Activated naive CD4-positive, alpha-beta T cell treated with anti-CD3 and anti-CD28 coated beads, Interleukin-2, amount 50 U/mL, for 16 hours (primary cell): ENCODE measurements at regions not wholly inside any gene's neighbourhood (a gene's known extent, or its start where the extent isn't known, plus 50 kb on each side); places are given as distances from the start of the nearest gene placed in this dataset.

Experiments
- DNase-seq: peaks from one replicate; pipeline ENCODE4 v3.0.0-alpha.2; 2020

DNA sequence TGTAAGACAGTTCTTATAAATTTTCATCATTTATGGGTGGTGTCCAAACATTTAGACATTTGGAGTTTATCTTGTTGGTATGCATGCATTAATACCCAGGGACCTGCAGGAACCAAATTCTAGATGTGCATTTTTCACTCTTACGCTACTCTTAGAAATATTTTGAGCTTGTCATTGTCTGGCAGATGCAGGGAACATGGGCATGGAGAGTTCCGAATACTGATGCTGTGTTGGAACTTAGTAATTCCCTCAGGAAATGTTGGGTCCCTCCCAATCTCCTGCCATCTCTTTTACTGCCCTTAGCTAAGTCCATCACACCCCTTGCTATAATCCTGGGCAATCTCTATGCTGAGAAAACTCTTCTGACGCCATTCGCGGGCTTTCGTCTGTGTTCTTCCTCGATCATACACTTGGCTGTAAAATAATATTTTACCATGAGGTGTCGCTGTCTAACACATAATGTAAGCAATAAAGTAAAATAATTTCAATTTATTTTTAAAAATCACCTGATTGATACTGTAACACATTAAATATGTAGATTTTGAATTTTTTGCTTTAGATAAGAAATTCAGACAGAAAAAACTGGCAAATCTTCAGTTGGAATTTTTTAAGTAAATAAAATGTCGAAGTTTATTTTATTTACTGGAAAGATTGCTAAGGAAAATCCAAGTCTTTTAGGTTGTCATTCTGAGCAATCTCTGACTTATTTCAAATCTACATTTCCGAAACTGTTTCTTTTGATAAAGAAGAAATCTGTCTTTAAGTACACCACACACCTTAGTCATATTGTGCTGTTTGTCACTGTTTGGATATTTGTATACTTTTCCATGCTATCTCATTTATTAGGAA, 304.1 kb upstream of the SSTR1 start:
- DNase-seq: no peak

DNA sequence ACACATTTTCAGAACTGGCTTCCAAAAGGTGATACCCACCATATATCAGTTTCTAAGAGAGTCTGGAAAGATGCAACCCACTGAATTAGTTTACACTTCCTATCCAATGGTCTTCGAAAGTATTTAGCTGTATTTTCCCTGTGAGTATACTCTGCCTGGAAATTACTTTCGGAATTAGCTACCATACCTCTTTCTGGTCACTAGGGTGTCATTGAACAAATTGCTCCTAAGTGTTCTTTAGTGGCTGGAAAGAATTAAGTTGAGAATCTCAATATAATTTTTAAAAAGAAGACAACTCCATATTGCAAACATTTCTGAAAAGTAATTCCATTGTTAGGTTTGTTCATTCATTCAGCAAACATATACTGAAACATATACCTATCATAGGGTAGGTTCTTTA, 283.1 kb upstream of the SSTR1 start:
- no peak for DNase-seq

DNA sequence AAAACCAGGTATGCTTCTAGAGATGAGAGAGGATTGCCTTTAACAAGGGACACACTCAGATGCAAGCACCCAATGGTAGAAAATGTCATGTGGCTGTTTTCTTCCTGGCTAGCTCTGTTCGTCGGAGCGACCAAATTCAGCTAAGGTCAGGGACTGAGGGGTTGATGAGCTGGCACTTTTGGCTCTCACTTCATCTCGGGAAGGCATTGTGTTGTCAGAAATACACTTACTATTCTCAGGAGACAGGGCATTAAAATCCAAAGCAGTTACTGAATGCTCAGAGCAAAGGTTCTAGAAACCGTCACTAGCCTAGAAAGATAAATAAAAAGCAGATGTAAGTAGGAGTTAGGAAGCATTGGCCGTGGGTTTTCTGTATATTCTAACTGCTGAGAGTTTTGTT, 275.7 kb upstream of the SSTR1 start:
- DNase-seq: no peak

DNA sequence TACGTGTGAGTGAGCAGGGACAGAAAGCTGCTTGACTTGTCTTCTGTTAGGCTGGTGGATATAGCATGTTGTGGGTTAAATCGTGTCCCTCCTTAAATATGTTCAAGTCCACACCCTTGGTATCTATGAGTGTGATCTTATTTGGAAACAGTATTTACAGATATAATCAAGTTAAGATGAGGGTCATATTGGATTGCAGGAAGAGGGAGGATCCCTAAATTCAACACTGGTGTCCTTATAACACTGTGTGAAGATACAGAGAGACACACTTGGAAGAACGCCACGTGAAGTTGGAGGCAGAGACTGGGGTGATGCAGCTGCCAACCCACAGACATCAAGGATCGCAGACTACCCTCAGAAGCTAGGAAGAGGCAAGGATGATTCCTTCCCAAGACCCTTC, 275.2 kb upstream of the SSTR1 start:
- DNase-seq: no peak

DNA sequence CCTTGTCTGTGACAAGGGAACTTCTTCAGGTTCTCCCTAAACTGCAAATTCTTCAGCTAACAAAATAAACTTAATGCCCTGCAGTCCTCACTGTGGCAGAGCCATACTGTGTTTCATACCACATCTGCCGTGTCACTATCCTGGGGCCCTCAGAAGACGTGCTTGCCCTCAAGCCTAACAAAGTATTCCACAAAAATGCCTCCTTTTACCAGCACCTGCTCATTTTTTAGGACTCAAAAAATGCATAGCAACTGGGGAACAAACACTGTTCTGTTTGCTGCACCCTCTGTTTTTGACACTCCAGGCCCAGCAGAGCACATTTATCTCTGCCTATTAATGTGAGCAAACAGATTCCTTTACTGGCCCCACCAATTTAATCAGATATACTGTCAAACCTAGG, 270.7 kb upstream of the SSTR1 start:
- DNase-seq: no peak

DNA sequence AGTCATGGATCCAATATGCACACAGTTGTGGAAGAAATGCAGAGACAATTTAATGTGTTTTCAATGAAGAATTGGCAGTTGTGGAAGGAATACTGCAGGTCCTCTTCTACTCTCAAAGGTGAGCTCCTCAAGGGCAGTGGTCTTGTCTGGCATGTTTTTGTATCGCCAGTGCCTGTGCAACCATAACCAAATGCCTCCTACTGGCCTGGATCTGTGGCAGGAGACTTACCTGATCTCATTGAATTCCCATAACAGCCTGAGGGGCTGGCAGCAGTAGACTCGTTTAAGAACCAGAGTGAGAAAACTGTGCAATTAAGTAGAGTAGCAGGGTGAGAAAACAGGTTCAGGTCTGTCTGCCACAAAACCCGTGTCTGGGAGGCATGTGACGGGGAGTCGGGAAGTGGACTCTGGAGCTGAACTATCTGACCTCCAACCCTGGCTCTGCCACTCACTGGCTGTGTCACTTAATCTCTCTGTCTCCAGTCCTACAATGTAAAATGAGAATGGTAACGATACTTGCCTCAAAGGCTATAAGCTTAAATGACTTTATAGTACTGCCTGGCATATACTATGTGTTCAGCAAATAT, 268.2 kb upstream of the SSTR1 start:
- DNase-seq: no peak

DNA sequence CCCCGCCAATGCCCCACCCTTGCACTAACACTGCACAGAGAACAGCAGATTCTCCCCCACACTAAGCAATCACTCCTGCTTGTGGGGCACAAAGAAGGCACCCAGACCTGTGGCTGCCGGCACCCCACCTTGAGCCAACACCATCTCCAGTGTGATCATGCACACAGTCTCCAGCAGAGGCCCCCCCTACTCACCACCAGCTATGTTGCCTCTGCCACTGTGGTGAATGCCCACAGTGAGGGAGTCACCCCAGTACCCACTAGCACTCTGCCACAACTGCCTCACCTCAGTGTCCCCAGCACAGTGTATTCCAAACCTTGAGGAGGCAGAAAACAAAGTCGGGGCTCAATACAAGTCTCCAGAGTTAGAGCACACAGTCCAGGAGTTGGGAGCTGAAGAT, 261.7 kb upstream of the SSTR1 start:
- no peak for DNase-seq

DNA sequence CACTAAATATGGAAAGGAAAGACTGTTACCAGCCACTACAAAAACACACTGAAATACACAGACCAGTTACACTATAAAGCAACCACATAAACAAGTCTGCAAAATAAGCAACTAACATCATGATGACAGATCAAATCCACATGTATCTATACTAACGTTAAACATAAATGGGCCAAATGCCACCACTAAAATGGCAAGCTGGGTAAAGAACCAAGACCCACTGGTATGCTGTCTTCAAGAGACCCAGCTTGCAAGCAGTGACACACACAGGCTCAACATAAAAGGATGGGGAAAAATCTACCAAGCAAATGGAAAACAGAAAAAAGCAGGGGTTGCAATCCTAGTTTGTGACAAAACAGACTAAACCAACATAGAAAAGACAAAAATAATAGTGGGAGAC, 260.9 kb upstream of the SSTR1 start:
- no peak for DNase-seq

DNA sequence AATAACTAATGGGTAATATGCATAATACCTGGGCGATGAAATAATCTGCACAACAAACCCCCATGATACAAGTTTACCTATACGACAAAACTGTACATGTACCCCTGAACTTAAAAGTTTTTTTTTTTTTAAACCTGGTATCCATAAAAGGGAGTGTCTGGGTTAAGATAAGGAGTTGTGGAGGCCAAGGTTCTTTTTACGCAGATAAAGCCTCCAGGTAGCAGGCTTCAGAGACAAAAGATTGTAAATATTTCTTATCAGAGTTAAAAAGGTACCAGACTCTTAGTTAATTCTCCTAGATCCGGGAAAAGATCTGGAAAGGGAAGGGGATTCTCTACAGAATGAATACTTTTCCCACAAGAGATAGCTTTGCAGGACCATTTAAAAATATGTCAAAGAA, 259.4 kb upstream of the SSTR1 start:
- DNase-seq: no peak

DNA sequence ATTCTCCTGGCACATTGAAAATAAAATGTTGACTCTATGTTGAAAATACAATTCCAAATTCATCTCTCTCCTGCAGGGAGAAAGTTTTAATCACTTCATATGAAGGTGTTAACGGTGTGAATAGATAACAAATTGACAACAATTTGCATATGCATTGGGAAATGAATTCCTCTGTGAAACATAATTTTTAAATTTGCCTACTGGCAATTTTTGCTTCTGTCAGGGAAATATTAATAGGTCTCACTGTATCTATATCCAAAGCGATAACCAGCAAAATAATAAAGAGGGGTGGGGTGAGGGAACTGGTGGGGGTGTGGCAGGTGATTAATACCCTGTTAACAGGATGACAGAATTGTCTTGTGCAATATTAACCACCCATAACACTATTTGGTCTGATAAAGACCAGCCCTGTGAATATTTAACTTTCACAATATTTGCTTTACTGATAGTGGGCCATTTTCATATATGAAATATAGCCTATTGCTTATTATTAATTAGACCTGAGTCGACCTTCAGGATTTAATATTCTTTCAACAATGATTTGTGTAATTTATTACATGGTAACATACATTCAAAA, 239.0 kb upstream of the SSTR1 start:
- no peak for DNase-seq

DNA sequence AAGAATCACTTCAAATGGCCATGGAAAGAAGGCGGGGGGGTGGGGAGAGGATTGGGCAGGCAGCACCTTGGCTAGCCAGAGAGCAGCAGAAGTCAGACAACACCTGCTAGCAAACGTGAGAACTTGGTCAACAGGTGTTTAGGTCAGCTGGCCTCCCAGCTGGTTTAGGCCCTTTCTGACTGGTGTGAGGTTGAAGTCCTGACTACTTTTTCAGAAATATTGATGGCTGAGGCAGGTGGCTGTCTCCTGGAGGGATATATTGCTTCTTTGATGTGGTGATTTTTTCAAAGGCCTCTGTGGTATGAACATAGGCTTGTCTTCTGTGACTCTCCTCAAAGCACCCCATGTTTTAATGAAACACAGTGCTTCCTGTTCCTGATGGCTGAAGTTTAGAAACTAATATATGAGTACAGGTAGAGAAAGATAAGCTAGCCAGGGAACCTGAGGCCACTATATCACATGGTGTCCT, 238.2 kb upstream of the SSTR1 start:
- no peak for DNase-seq

DNA sequence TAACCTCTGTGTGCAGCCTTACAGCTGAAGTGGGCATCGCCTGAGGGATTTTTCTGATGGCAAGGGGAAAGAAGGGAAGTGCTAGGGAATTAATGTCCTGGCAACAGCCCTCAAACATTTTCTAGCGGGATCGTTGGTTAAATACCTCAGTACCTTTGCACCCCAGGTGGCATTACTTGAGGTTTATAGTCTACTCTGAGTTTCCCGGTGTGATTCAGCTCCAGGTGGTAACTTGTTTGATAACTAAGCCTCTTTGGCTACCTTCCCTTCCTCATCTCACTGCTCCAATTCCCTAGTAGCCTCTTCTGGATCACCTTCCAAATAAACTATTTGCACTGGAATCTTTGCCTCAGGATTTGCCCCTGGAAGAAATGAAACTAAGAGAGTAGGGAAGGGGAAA, 237.0 kb upstream of the SSTR1 start:
- no peak for DNase-seq

DNA sequence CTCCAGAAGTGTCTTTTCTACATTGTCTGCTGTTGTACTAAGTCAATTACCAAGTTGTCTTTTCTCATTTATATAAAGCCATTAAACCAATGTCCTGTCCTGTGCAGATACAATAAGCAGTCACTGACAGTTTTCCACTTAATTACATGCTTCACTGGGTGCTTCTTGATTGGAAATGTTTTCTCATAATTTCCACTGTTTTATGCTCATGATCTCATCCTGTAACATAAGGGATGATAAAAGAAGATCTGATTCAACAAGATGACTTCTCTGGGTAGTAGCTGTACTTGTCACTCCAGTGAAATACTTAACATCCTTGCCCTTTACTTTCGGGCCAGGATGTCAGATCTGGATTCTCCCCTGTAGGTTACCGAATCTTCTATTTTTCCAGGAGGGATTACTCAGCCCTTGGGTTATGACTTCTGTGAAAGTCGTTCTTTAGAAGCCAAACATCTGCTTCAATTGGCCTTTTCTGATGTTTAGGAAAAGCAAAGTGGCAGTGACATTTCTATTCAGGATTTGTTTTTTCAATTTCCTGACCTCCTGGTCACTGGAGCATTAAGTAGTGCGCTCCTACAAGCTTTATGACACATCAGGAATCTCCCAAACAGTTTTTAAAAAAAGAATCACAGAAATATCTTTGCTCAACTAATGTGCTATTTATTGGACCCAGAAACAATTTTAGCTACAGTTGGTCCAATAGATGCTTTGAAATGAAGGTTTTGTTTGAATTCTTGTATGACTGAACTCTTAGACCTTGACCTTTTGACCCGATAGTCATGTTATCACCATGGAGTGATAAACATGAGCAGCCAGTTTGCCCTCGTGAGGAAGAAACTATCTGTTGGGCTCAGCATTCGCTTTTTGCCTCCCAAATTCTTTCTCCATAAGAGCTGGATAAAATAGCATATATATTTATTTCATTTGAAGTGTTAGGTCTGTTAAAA, 234.5 kb upstream of the SSTR1 start:
- DNase-seq: no peak

DNA sequence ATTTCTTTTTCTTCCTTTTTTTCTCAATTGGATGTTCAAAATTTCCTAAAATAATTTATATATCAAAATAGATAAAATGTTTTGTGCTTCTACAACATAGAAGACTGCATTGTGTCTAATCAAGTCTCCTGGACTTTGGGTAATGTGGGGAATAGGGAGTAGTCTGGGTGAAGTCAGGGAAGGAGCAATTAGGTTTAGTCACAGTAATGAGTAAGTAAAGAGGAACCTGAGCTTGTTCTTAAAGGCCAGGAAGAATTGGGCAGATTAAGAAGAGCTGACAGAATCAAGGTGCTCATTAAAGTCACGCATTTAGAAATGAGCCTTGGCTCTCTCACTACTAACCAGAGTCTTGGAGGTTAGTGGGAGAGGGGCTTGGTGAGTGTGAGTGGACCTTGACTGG, 233.3 kb upstream of the SSTR1 start:
- no peak for DNase-seq

DNA sequence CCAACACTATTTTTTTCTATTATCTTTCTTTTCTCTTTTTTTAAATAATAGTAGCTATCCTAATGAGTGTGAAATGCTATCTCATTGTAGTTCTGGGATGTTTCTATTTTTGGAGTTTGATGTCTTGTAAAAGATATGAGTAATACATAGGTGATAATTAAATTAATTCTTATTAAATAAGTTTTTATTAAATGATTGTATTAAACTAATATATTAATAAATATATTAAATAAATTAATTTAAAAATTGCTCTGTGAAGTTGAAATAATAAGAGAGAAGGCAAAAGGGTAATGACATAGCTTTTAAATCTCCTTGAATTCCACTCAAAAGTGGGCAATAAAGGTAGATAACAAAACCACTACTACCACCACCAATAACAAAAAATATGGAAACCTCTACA, 230.2 kb upstream of the SSTR1 start:
- DNase-seq: no peak

DNA sequence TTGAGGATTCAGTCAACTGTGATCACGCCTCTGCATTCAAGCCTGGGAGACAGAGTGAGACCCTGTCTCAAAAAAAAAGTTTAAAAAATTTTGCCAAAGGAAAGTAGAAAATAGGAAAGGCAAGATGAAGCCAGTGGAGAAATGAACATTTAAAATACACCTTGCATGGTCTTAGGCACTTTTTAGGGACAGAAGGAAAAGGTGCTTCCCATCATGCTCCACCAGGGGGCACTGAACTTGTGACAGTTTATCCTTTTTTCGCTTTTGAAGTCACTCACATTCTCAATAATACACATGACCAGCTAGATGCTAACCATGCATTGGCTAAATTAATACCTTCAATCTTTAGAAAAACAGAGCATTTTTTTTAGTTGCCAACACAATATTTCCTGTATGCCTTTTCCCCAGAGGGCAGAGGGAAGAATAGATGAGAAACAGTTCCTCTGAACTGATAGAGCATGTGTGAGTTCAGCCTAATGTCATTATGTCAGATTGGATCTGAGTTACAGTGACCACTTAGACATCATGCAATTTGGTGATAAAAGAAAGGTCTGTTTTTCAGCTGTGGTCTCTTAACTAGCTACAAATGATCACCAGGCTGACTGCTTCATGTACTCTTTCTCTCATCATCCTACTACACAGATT, 221.8 kb upstream of the SSTR1 start:
- peak; percentile 46 for DNase-seq

DNA sequence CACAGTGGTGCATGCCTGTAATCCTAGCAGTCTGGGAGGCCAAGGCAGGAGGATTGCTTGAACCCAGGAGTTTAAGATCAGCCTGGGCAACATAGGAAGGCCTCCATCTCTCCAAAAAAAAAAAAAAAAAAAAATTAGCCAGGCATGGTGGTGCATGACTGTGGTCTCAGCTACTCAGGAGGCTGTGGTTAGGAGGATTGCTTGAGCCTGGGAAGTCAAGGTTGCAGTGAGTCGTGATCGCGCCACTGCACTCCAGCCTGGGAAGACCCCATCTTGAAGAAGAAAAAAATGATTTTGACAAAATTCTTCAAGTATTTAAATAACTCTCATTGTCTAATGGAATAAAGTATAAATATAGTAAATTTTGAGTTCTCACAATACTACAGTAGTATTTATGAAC, 219.2 kb upstream of the SSTR1 start:
- no peak for DNase-seq

DNA sequence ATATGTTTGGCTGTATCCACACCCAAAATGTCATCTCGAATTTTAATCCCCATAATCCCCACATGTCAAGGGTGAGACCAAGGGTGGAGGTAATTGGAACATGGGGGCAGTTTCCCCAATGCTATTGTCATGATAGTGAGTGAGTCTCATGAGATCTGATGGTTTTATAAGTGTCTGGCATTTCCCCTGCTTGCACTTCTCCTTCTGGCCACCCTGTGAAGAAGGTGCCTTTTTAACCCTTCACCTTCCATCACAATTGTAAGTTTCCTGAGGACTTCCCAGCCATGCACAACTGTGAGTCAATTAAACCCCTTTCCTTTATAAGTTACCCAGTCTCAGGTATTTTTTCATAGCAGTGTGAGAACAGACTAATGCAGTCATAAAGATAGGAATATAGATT, 216.7 kb upstream of the SSTR1 start:
- DNase-seq: no peak

DNA sequence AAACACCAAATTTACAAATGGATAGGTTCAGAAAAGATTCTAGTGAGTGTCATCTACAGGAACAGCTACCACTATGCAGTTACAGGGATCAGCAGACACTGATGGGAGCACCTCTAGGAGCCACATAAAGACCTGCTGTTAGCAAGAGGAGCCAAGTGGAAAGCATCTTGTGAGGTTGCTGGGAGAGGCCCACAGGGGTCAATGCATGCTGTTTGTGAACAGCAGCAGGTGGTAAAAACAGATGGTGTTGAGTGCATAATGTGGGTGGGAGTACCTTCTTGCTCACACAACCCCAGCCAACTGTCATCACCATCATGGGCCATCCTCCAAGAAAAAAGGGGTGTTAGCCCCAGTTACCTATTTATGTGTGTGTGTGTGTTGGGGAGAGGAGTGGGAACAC, 215.2 kb upstream of the SSTR1 start:
- DNase-seq: no peak

DNA sequence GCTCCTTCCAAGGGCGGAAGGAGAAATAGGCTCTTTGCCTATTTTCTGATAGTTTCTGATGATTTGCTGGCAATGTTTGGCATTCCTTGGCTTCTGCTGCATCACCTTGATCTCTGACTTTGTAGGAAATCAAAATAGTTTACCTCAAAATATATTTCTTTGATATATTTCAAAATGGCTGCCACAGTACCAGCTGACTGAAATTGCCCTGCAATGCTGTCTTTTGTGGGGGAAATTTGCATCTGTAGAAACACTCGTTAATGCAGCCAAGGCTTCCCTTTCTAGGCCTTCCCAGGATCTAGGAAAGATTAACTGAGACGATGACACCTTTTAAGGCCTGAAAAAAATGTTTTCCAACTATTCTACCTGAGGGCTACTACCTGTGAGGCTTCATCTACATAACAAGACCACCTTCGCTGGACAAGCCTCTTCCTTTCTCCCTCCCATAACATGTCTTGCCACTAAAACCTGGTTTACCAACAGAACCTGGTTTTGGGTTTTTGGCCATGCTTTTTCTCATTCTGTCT, 212.8 kb upstream of the SSTR1 start:
- no peak for DNase-seq

DNA sequence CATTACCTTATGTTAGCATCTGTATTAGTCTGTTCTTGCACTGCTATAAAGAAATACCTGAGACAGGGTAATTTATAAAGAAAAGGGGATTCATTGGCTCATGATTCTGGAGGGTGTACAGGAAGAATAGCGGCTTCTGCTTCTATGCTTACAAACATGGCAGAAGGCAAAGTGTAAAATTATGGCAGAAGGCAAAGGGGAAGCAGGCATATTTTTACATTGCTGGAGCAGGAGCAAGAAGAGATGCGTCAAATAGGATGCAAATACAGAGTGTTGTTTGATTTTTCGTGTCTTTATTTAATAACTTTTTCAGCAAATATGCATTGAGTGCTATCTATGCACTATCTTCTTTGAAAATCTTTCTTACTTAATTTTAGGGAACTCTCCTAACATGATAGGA, 210.7 kb upstream of the SSTR1 start:
- DNase-seq: no peak

DNA sequence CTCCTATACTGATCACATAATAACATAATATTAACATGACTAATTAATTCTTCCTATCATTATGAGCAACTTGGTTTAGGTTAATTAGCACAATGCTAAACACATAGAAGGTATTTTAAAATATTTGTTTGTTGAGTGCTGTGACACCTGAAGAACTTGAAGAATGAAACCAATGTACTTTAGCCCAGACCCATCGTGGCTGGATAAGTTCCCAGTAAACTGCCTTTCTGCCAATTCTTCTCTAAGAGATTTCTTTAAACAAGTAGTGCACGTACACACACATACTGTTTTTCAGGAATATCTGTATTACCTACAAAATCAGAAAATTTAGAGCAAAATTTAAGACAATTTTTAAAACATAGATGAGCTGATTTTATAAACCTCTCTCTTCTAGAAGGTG, 207.4 kb upstream of the SSTR1 start:
- DNase-seq: no peak

DNA sequence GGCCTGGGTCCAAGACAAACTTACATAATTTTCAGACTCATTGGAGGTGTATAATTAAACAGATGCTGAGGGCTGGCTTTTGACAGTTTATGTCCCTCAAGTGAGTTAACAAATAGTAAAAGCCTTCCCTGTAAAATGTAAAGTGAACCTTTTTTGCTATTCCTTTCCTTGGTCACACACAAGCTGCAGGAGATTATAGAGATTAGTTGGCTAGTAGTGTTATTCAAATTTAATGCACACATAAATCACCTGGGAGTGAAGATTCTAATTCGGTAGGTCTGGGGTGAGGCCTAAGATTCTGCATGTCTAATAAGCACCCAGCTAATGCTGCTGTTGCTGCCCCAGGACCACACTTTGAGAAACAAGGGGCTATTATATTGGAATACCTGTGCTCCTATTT, 206.2 kb upstream of the SSTR1 start:
- DNase-seq: no peak
